ENCODE measurements at regions not wholly inside any gene's neighbourhood (a gene's known extent, or its start where the extent isn't known, plus 50 kb on each side); places are given as distances from the start of the nearest gene placed in this dataset.

- H3K36me3 ChIP-seq = no peaks in the 10 kb centered on the region
- H3K9me3 ChIP-seq = no peaks in the 10 kb centered on the region
- no peak overlapping the region for H3K27ac ChIP-seq
- H3K9ac ChIP-seq = no peak overlapping the region
- no peak overlapping the region for H3K4me3 ChIP-seq
- H3K27me3 ChIP-seq = no peaks in the 10 kb centered on the region
- H3K4me2 ChIP-seq = no peak overlapping the region
- TF ChIP-seq Cebpa-rat (IDR thresholded peaks at IDR 0.05) = no peak
- H4K20me1 ChIP-seq = no peaks in the 10 kb centered on the region
- no peaks in the 10 kb centered on the region for H3K4me1 ChIP-seq
Observed at GRCh38 chr9:38342532-38342931, 50.0 kb upstream of the ALDH1B1 start.

GRCh38 chr9:38342096-38342495 is 50.4 kb upstream of the ALDH1B1 start:
- H3K9me3 ChIP-seq = no peaks in the 10 kb centered on the region
- H3K27me3 ChIP-seq = no peaks in the 10 kb centered on the region
- H3K9ac ChIP-seq = no peak overlapping the region
- H3K27ac ChIP-seq = no peak overlapping the region
- no peak overlapping the region for H3K4me2 ChIP-seq
- TF ChIP-seq Cebpa-rat (IDR thresholded peaks at IDR 0.05) = no peak
- no peaks in the 10 kb centered on the region for H3K36me3 ChIP-seq
- H3K4me1 ChIP-seq = no peaks in the 10 kb centered on the region
- no peaks in the 10 kb centered on the region for H4K20me1 ChIP-seq
- H3K4me3 ChIP-seq = no peak overlapping the region

- Histone ChIP-seq H3K4me2 (no peak overlapping the region), H3K9ac (no peak overlapping the region), H3K27me3 (no peaks in the 10 kb centered on the region), H3K27ac (no peak overlapping the region), H3K4me3 (no peak overlapping the region), H3K4me1 (no peaks in the 10 kb centered on the region), H3K36me3 (no peaks in the 10 kb centered on the region), H4K20me1 (no peaks in the 10 kb centered on the region), H3K9me3 (no peaks in the 10 kb centered on the region)
- no peak for TF ChIP-seq Cebpa-rat (IDR thresholded peaks at IDR 0.05)
Observed at GRCh38 chr9:38339496-38339895, 53.0 kb upstream of the ALDH1B1 start.

GRCh38 chr9:38339087-38339486 is 53.4 kb upstream of the ALDH1B1 start:
- Histone ChIP-seq H3K9me3 (no peaks in the 10 kb centered on the region), H3K4me3 (no peak overlapping the region), H3K4me2 (no peak overlapping the region), H3K27ac (no peak overlapping the region), H3K36me3 (no peaks in the 10 kb centered on the region), H3K9ac (no peak overlapping the region), H4K20me1 (no peaks in the 10 kb centered on the region), H3K27me3 (no peaks in the 10 kb centered on the region), H3K4me1 (no peaks in the 10 kb centered on the region)
- TF ChIP-seq Cebpa-rat (IDR thresholded peaks at IDR 0.05) = no peak

- no peak for TF ChIP-seq Cebpa-rat (IDR thresholded peaks at IDR 0.05)
- H3K9me3 ChIP-seq = no peaks in the 10 kb centered on the region
- H3K4me1 ChIP-seq = no peaks in the 10 kb centered on the region
- no peaks in the 10 kb centered on the region for H4K20me1 ChIP-seq
- no peak overlapping the region for H3K9ac ChIP-seq
- H3K36me3 ChIP-seq = no peaks in the 10 kb centered on the region
- no peak overlapping the region for H3K4me2 ChIP-seq
- H3K4me3 ChIP-seq = no peak overlapping the region
- no peak overlapping the region for H3K27ac ChIP-seq
- H3K27me3 ChIP-seq = no peaks in the 10 kb centered on the region
Observed at GRCh38 chr9:38338342-38339018, 54.0 kb upstream of the ALDH1B1 start.

- no peak overlapping the region for H3K27ac ChIP-seq
- no peak overlapping the region for H3K4me2 ChIP-seq
- H3K9me3 ChIP-seq = no peaks in the 10 kb centered on the region
- H4K20me1 ChIP-seq = no peaks in the 10 kb centered on the region
- no peaks in the 10 kb centered on the region for H3K4me1 ChIP-seq
- no peak overlapping the region for H3K4me3 ChIP-seq
- TF ChIP-seq Cebpa-rat (IDR thresholded peaks at IDR 0.05) = no peak
- no peak overlapping the region for H3K9ac ChIP-seq
- H3K36me3 ChIP-seq = no peaks in the 10 kb centered on the region
- H3K27me3 ChIP-seq = no peaks in the 10 kb centered on the region
Observed at GRCh38 chr9:38337706-38338264, 54.7 kb upstream of the ALDH1B1 start.

GRCh38 chr9:38337181-38337580 is 55.3 kb upstream of the ALDH1B1 start:
- H3K4me3 ChIP-seq = no peak overlapping the region
- no peak overlapping the region for H3K27ac ChIP-seq
- H3K9ac ChIP-seq = no peak overlapping the region
- no peaks in the 10 kb centered on the region for H3K4me1 ChIP-seq
- H3K4me2 ChIP-seq = no peak overlapping the region
- H3K27me3 ChIP-seq = no peaks in the 10 kb centered on the region
- H4K20me1 ChIP-seq = no peaks in the 10 kb centered on the region
- H3K36me3 ChIP-seq = no peaks in the 10 kb centered on the region
- H3K9me3 ChIP-seq = no peaks in the 10 kb centered on the region
- TF ChIP-seq Cebpa-rat (IDR thresholded peaks at IDR 0.05) = no peak

GRCh38 chr9:38336341-38336740 is 56.2 kb upstream of the ALDH1B1 start:
- no peak overlapping the region for H3K9ac ChIP-seq
- no peaks in the 10 kb centered on the region for H3K4me1 ChIP-seq
- no peaks in the 10 kb centered on the region for H3K9me3 ChIP-seq
- no peaks in the 10 kb centered on the region for H3K27me3 ChIP-seq
- H4K20me1 ChIP-seq = no peaks in the 10 kb centered on the region
- no peak for TF ChIP-seq Cebpa-rat (IDR thresholded peaks at IDR 0.05)
- H3K4me2 ChIP-seq = no peak overlapping the region
- H3K4me3 ChIP-seq = no peak overlapping the region
- H3K27ac ChIP-seq = no peak overlapping the region
- H3K36me3 ChIP-seq = no peaks in the 10 kb centered on the region

- Histone ChIP-seq H3K4me1 (no peaks in the 10 kb centered on the region), H3K9ac (no peak overlapping the region), H3K9me3 (no peaks in the 10 kb centered on the region), H3K27ac (no peak overlapping the region), H4K20me1 (no peaks in the 10 kb centered on the region), H3K27me3 (no peaks in the 10 kb centered on the region), H3K4me2 (no peak overlapping the region), H3K36me3 (no peaks in the 10 kb centered on the region), H3K4me3 (no peak overlapping the region)
- no peak for TF ChIP-seq Cebpa-rat (IDR thresholded peaks at IDR 0.05)
Observed at GRCh38 chr9:38335686-38336085, 56.8 kb upstream of the ALDH1B1 start.

- no peaks in the 10 kb centered on the region for H3K9me3 ChIP-seq
- H3K36me3 ChIP-seq = no peaks in the 10 kb centered on the region
- no peaks in the 10 kb centered on the region for H3K4me1 ChIP-seq
- H3K27me3 ChIP-seq = no peaks in the 10 kb centered on the region
- H3K4me2 ChIP-seq = no peak overlapping the region
- H3K9ac ChIP-seq = no peak overlapping the region
- no peak overlapping the region for H3K27ac ChIP-seq
- H4K20me1 ChIP-seq = no peaks in the 10 kb centered on the region
- no peak overlapping the region for H3K4me3 ChIP-seq
- no peak for TF ChIP-seq Cebpa-rat (IDR thresholded peaks at IDR 0.05)
Observed at GRCh38 chr9:38334234-38334633, 58.3 kb upstream of the ALDH1B1 start.

- TF ChIP-seq Cebpa-rat (IDR thresholded peaks at IDR 0.05) = no peak
- H4K20me1 ChIP-seq = no peaks in the 10 kb centered on the region
- no peak overlapping the region for H3K4me3 ChIP-seq
- no peak overlapping the region for H3K4me2 ChIP-seq
- no peak overlapping the region for H3K27ac ChIP-seq
- no peaks in the 10 kb centered on the region for H3K36me3 ChIP-seq
- no peaks in the 10 kb centered on the region for H3K9me3 ChIP-seq
- no peaks in the 10 kb centered on the region for H3K4me1 ChIP-seq
- no peak overlapping the region for H3K9ac ChIP-seq
- H3K27me3 ChIP-seq = no peaks in the 10 kb centered on the region
Observed at GRCh38 chr9:38333047-38333446, 59.5 kb upstream of the ALDH1B1 start.

Measured in BLaER1 (cell line).